H9 (cell line): ENCODE measurements at regions not wholly inside any gene's neighbourhood (a gene's known extent, or its start where the extent isn't known, plus 50 kb on each side); places are given as distances from the start of the nearest gene placed in this dataset.
"Not testable (repeated sequence)": the region's sequence is repeated elsewhere in the genome, so short reads cannot be mapped to it uniquely, and the experiment has no call there.

Experiments used
- DNase-seq: peaks from one replicate; pipeline ENCODE4 v3.0.0-alpha.2; 2017
- H2AFZ ChIP-seq: one replicate; pipeline ENCODE4 v1.6.1; 2013; ENCODE audit warnings: mild to moderate bottlenecking, low read length, control low read depth, moderate library complexity
- H2AK5ac ChIP-seq: 2 replicates; pipeline ENCODE4 v1.6.1; 2013; ENCODE audit warnings: low read length, control low read depth, mixed read lengths; ENCODE audit not compliant: insufficient read length
- H2BK120ac ChIP-seq: one replicate; pipeline ENCODE4 v1.6.1; 2013; ENCODE audit warnings: low read depth, mild to moderate bottlenecking, low read length, control low read depth, inconsistent platforms; ENCODE audit not compliant: poor library complexity, severe bottlenecking
- H2BK12ac ChIP-seq: 2 replicates; pipeline ENCODE4 v1.6.1; 2013; ENCODE audit warnings: low read length, control low read depth, mixed read lengths, low read depth; ENCODE audit not compliant: insufficient read length
- H2BK15ac ChIP-seq: 2 replicates; pipeline ENCODE4 v1.6.1; 2013; ENCODE audit warnings: low read depth, low read length, control low read depth
- H2BK20ac ChIP-seq: one replicate; pipeline ENCODE4 v1.6.1; 2013; ENCODE audit warnings: low read depth, mild to moderate bottlenecking, low read length, control low read depth, inconsistent platforms; ENCODE audit not compliant: poor library complexity, severe bottlenecking
- H2BK5ac ChIP-seq: 2 replicates; pipeline ENCODE4 v1.6.1; 2013; ENCODE audit warnings: low read length, control low read depth, mixed read lengths; ENCODE audit not compliant: insufficient read length
- H3K14ac ChIP-seq: 2 replicates; pipeline ENCODE4 v1.6.1; 2013; ENCODE audit warnings: low read length, control low read depth; ENCODE audit not compliant: insufficient read depth
- H3K18ac ChIP-seq: 2 replicates; pipeline ENCODE4 v1.6.1; 2013; ENCODE audit warnings: low read depth, mild to moderate bottlenecking, mixed read lengths, low read length, control low read depth; ENCODE audit not compliant: insufficient read length
- H3K23ac ChIP-seq: 2 replicates; pipeline ENCODE4 v1.6.1; 2013; ENCODE audit warnings: low read length, control low read depth, mixed read lengths, low read depth; ENCODE audit not compliant: insufficient read length
- H3K23me2 ChIP-seq: 2 replicates; pipeline ENCODE4 v1.6.1; 2013; ENCODE audit warnings: low read depth, mild to moderate bottlenecking, mixed read lengths, low read length, control low read depth; ENCODE audit not compliant: insufficient read length, poor library complexity, severe bottlenecking
- H3K27ac ChIP-seq: 2 replicates; pipeline ENCODE4 v1.5.1; 2013; ENCODE audit warnings: low read length, control low read depth, mixed read lengths, low read depth; ENCODE audit not compliant: insufficient read length
- H3K27me3 ChIP-seq: 2 replicates; pipeline ENCODE4 v1.6.1; 2013; ENCODE audit warnings: low read length, control low read depth, inconsistent platforms; ENCODE audit not compliant: insufficient read depth
- H3K4ac ChIP-seq: 2 replicates; pipeline ENCODE4 v1.6.1; 2013; ENCODE audit warnings: low read depth, mild to moderate bottlenecking, control low read depth, inconsistent platforms, low read length, moderate library complexity
- H3K4me1 ChIP-seq: 2 replicates; pipeline ENCODE4 v1.6.1; 2013; ENCODE audit warnings: low read length, control low read depth, inconsistent platforms; ENCODE audit not compliant: insufficient read depth
- H3K4me2 ChIP-seq: 2 replicates; pipeline ENCODE4 v1.6.1; 2013; ENCODE audit warnings: low read length, control low read depth, mixed read lengths; ENCODE audit not compliant: insufficient read length, insufficient read depth
- H3K56ac ChIP-seq: 2 replicates; pipeline ENCODE4 v1.6.1; 2013; ENCODE audit warnings: low read depth, mild to moderate bottlenecking, mixed read lengths, low read length, control low read depth; ENCODE audit not compliant: insufficient read length
- H3K79me1 ChIP-seq: 2 replicates; pipeline ENCODE4 v1.6.1; 2013; ENCODE audit warnings: low read depth, mild to moderate bottlenecking, moderate library complexity, low read length, control low read depth, inconsistent platforms; ENCODE audit not compliant: insufficient read depth, poor library complexity, severe bottlenecking
- H3K79me2 ChIP-seq: 2 replicates; pipeline ENCODE4 v1.6.1; 2013; ENCODE audit warnings: low read length, control low read depth, inconsistent platforms; ENCODE audit not compliant: insufficient read depth
- H3K9ac ChIP-seq: 2 replicates; pipeline ENCODE4 v1.6.1; 2013; ENCODE audit warnings: low read length, control low read depth, mixed read lengths; ENCODE audit not compliant: insufficient read length; ENCODE audit errors: extremely low read depth
- H3K9me3 ChIP-seq: one replicate; pipeline ENCODE4 v1.6.1; 2013; ENCODE audit warnings: low read depth, low read length, inconsistent platforms; ENCODE audit not compliant: control insufficient read depth
- H3T11ph ChIP-seq: one replicate; pipeline ENCODE4 v1.6.1; 2013; ENCODE audit warnings: mild to moderate bottlenecking, low read length, control low read depth, inconsistent platforms
- H4K20me1 ChIP-seq: one replicate; pipeline ENCODE4 v1.6.1; 2013; ENCODE audit not compliant: control insufficient read depth, insufficient read length, insufficient read depth
- H4K5ac ChIP-seq: 2 replicates; pipeline ENCODE4 v1.6.1; 2013; ENCODE audit warnings: low read depth, mild to moderate bottlenecking, mixed read lengths, low read length, control low read depth; ENCODE audit not compliant: insufficient read length
- H4K8ac ChIP-seq: replicated peaks from 2 replicates; pipeline ENCODE4 v1.6.1; 2013; ENCODE audit warnings: low read length, control low read depth, mixed read lengths, low read depth; ENCODE audit not compliant: insufficient read length
- H4K91ac ChIP-seq: 2 replicates; pipeline ENCODE4 v1.6.1; 2013; ENCODE audit warnings: low read depth, mild to moderate bottlenecking, moderate library complexity, mixed read lengths, low read length, control low read depth; ENCODE audit not compliant: insufficient read length
- H3K27ac Mint-ChIP-seq, 3 experiments: 2 replicates in 2 of 3; 3 replicates in 1 of 3; pipeline ENCODE4 v1.8.0; 2020 to 2021; ENCODE audit warnings: mixed read lengths in 3 of 3, mild to moderate bottlenecking in 1 of 3, moderate library complexity in 1 of 3
- H3K27me3 Mint-ChIP-seq: 2 replicates; pipeline ENCODE4 v1.8.0; 2021; ENCODE audit warnings: low read depth, mild to moderate bottlenecking, moderate library complexity, mixed read lengths
- H3K36me3 Mint-ChIP-seq, 3 experiments: 2 replicates in 2 of 3; 3 replicates in 1 of 3; pipeline ENCODE4 v1.8.0; 2020 to 2021; ENCODE audit warnings: low read depth in 3 of 3, mixed read lengths in 3 of 3; ENCODE audit not compliant: insufficient read depth in 1 of 3
- H3K4me1 Mint-ChIP-seq, 2 experiments: 2 replicates each; pipeline ENCODE4 v1.8.0; 2020; ENCODE audit warnings: mixed read lengths in 2 of 2
- H3K4me3 Mint-ChIP-seq, 2 experiments: 2 replicates in 1 of 2; 3 replicates in 1 of 2; pipeline ENCODE4 v1.8.0; 2020 to 2021; ENCODE audit warnings: mild to moderate bottlenecking in 2 of 2, mixed read lengths in 2 of 2, moderate library complexity in 1 of 2
- H3K9me3 Mint-ChIP-seq, 2 experiments: 2 replicates in 1 of 2; 3 replicates in 1 of 2; pipeline ENCODE4 v1.8.0; 2020; ENCODE audit warnings: mild to moderate bottlenecking in 2 of 2, mixed read lengths in 2 of 2, moderate library complexity in 1 of 2
- WGBS: extraction: QIAGEN DNeasy Blood & Tissue Kit; methylation state at CpG from one replicate; pipeline ENCODE4 v1.1.7; 2013; ENCODE audit warnings: missing lambda C conversion rate, low lambda C conversion rate, mixed read lengths; ENCODE audit not compliant: insufficient read length; ENCODE audit errors: extremely low coverage; 5-methylcytosine and 5-hydroxymethylcytosine counted together

DNA sequence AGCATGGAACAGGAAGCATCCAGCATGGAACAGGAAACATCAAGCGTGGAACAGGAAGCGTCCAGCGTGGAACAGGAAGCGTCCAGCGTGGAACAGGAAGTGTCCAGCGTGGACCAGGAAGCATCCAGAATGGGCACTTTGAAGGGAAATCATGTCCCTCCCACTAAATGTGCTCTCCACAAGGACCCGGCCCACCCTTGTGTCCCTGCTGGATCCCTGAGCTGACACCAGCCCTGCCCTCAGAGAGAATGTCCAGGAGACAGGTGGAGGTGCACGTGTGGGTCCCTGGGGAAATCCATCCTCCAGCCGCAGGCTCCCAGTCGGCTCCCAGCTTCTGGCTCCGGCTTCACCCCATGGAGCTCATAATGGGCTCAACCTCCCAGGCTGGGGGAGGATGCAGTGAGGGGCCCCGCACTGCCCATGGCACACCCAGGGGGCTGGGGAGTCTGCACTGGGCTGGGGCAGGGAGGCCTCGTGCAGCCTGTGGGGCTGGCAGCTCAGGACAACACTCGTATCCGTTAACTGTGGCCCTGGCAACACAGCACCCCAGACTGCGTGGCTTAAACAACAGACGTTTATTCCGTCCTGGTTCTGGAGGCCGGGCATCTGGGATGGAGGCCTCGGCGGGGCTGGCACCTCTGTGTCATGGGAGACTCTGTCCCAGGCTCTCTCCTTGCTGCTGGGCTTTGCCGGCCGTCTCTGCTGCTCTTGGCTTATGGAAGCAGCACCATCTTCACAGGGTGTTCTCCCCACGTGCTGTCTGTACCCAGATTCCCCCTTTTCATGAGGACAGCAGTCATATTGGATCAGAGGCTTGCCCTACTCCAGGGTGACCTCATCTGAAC lies 104.8 kb downstream of the TMEM121 start:
- not testable (repeated sequence) for H3K4me2 ChIP-seq, DNase-seq, H3K4ac ChIP-seq, H4K8ac ChIP-seq, H2AFZ ChIP-seq, H3K79me1 ChIP-seq, H3K9ac ChIP-seq, H3K79me2 ChIP-seq, H4K20me1 ChIP-seq, H3K4me1 Mint-ChIP-seq, H4K5ac ChIP-seq, H3T11ph ChIP-seq, H3K18ac ChIP-seq, H3K14ac ChIP-seq, H2AK5ac ChIP-seq, H2BK15ac ChIP-seq, H3K27ac Mint-ChIP-seq, H3K27me3 Mint-ChIP-seq, H4K91ac ChIP-seq, H3K56ac ChIP-seq, H3K23ac ChIP-seq, H3K4me3 Mint-ChIP-seq, H3K23me2 ChIP-seq, H3K27ac ChIP-seq, H2BK120ac ChIP-seq, H2BK5ac ChIP-seq, H2BK20ac ChIP-seq, H2BK12ac ChIP-seq, H3K4me1 ChIP-seq, H3K27me3 ChIP-seq
- H3K9me3 Mint-ChIP-seq = peaks cover 69 to 79% of the 10 kb centered on the region in 2 experiments
- peaks cover 50% of the 10 kb centered on the region for H3K9me3 ChIP-seq
- H3K36me3 Mint-ChIP-seq = peaks cover 16 to 26% (median 20%) of the 10 kb centered on the region in 3 experiments; a peak in 6 of 7 replicates
- WGBS = no CpG with 5 or more reads among the region's 24 CpGs
